Keratinocyte (primary cell): ENCODE measurements at regions not wholly inside any gene's neighbourhood (a gene's known extent, or its start where the extent isn't known, plus 50 kb on each side); places are given as distances from the start of the nearest gene placed in this dataset.

Experiments
- DNase-seq: peaks from one replicate; pipeline ENCODE4 v3.0.0-alpha.2; 2011; ENCODE audit warnings: low read depth, missing footprints, low spot score
- FAIRE-seq: peaks from 2 replicates; lab custom pipeline; 2011; peaks lifted over from hg19 to GRCh38; lab: Jason Lieb, UNC
- H2AFZ ChIP-seq: 2 replicates; pipeline ENCODE4 v1.6.0; 2012; ENCODE audit warnings: low read length, control low read depth, inconsistent platforms; ENCODE audit not compliant: control insufficient read depth
- H3K27ac ChIP-seq: 2 replicates; pipeline ENCODE4 v1.5.1; 2011; ENCODE audit warnings: low read length; ENCODE audit not compliant: control insufficient read depth, insufficient read depth
- H3K27me3 ChIP-seq: 3 replicates; pipeline ENCODE4 v1.6.0; 2011; ENCODE audit warnings: low read length; ENCODE audit not compliant: control insufficient read depth, insufficient read depth; ENCODE audit errors: extremely low read depth
- H3K36me3 ChIP-seq, 2 experiments: 2 replicates in 1 of 2; 3 replicates in 1 of 2; pipeline ENCODE4 v1.5.1; 2011; ENCODE audit warnings: low read length in 2 of 2, mild to moderate bottlenecking in 1 of 2; ENCODE audit not compliant: control insufficient read depth in 2 of 2, insufficient read depth in 2 of 2; ENCODE audit errors: extremely low read depth in 1 of 2
- H3K4me1 ChIP-seq: 3 replicates; pipeline ENCODE4 v1.5.1; 2011; ENCODE audit warnings: low read length; ENCODE audit not compliant: control insufficient read depth, insufficient read depth; ENCODE audit errors: extremely low read depth
- H3K4me2 ChIP-seq: 3 replicates; pipeline ENCODE4 v1.6.0; 2011; ENCODE audit warnings: low read depth, low read length; ENCODE audit not compliant: control insufficient read depth, insufficient read depth; ENCODE audit errors: extremely low read depth
- H3K4me3 ChIP-seq, 3 experiments: fragments of 200-600 bp in 1 of 3; sonication (generic) in 1 of 3; 2 replicates in 2 of 3; 3 replicates in 1 of 3; pipeline ENCODE4 v1.5.1; 2011 to 2016; ENCODE audit warnings: low read length in 3 of 3, mild to moderate bottlenecking in 3 of 3, control low read depth in 2 of 3, inconsistent platforms in 1 of 3, low read depth in 1 of 3, mixed read lengths in 1 of 3, mixed run types in 1 of 3, moderate library complexity in 1 of 3; ENCODE audit not compliant: control insufficient read depth in 2 of 3, insufficient read depth in 2 of 3; ENCODE audit errors: extremely low read depth in 1 of 3
- H3K79me2 ChIP-seq: 2 replicates; pipeline ENCODE4 v1.6.0; 2012; ENCODE audit warnings: low read length; ENCODE audit not compliant: control insufficient read depth, insufficient read depth
- H3K9ac ChIP-seq: 3 replicates; pipeline ENCODE4 v1.6.0; 2011; ENCODE audit warnings: low read length; ENCODE audit not compliant: control insufficient read depth, insufficient read depth; ENCODE audit errors: extremely low read depth
- H3K9me1 ChIP-seq: 3 replicates; pipeline ENCODE4 v1.6.0; 2011; ENCODE audit warnings: low read length; ENCODE audit not compliant: control insufficient read depth, insufficient read depth; ENCODE audit errors: extremely low read depth
- H3K9me3 ChIP-seq: 2 replicates; pipeline ENCODE4 v1.5.1; 2012; ENCODE audit warnings: low read depth, low read length; ENCODE audit not compliant: control insufficient read depth
- H4K20me1 ChIP-seq: 3 replicates; pipeline ENCODE4 v1.6.0; 2011; ENCODE audit warnings: low read length; ENCODE audit not compliant: control insufficient read depth, insufficient read depth; ENCODE audit errors: extremely low read depth
- EZH2 ChIP-seq: IDR thresholded peaks from one replicate; pipeline ENCODE4 v1.6.1; 2012; ENCODE audit warnings: inconsistent platforms, mild to moderate bottlenecking, low read length, moderate library complexity
- dilution Hi-C: fragments of 300-500 bp; cut with MboI; formaldehyde crosslinking; loops from one replicate; pipeline ENCODE4 v1.7.0; 2020; ENCODE audit warnings: low sequenced_read_pairs; ENCODE audit not compliant: extremely low pct_ligation_motif_present
- TF ChIP-seq, protein P1 (sequence below), 3 experiments: IDR thresholded peaks in 1 of 3; conservative IDR thresholded peaks in 1 of 3; optimal IDR thresholded peaks in 1 of 3; 2 replicates in 2 of 3; 3 replicates in 1 of 3; pipeline versions ENCODE3 to v1.5.1; 2011; ENCODE audit warnings: low read length in 3 of 3, mild to moderate bottlenecking in 3 of 3, moderate library complexity in 2 of 3, control low read depth in 1 of 3, inconsistent platforms in 1 of 3; ENCODE audit not compliant: insufficient read depth in 2 of 3; ENCODE audit errors: extremely low read depth in 1 of 3

- TF ChIP-seq EZH2 = no peak
- TF ChIP-seq, protein P1, sequence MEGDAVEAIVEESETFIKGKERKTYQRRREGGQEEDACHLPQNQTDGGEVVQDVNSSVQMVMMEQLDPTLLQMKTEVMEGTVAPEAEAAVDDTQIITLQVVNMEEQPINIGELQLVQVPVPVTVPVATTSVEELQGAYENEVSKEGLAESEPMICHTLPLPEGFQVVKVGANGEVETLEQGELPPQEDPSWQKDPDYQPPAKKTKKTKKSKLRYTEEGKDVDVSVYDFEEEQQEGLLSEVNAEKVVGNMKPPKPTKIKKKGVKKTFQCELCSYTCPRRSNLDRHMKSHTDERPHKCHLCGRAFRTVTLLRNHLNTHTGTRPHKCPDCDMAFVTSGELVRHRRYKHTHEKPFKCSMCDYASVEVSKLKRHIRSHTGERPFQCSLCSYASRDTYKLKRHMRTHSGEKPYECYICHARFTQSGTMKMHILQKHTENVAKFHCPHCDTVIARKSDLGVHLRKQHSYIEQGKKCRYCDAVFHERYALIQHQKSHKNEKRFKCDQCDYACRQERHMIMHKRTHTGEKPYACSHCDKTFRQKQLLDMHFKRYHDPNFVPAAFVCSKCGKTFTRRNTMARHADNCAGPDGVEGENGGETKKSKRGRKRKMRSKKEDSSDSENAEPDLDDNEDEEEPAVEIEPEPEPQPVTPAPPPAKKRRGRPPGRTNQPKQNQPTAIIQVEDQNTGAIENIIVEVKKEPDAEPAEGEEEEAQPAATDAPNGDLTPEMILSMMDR (optimal IDR thresholded peaks at IDR 0.05 in 1 of 3, IDR thresholded peaks at IDR 0.05 in 1 of 3, conservative IDR thresholded peaks at IDR 0.05 in 1 of 3; ENCODE audit: extremely low read depth in 1 of 3, insufficient read depth in 2 of 3, low read length in 3 of 3) = no peak
These were observed 115.6 kb upstream of the IGSF21 start for GRCh38 chr1:17991996-17992395.

GRCh38 chr1:17992800-17993199 lies 114.8 kb upstream of the IGSF21 start:
- Histone ChIP-seq H3K9me1 (no peaks in the 10 kb centered on the region), H3K4me3 (no peak overlapping the region), H4K20me1 (no peaks in the 10 kb centered on the region), H3K27me3 (no peaks in the 10 kb centered on the region), H3K27ac (no peak overlapping the region), H3K9ac (no peak overlapping the region), H3K4me2 (no peak overlapping the region), H2AFZ (no peak overlapping the region), H3K36me3 (no peaks in the 10 kb centered on the region), H3K9me3 (no peaks in the 10 kb centered on the region), H3K4me1 (no peaks in the 10 kb centered on the region), H3K79me2 (no peaks in the 10 kb centered on the region)
- dilution Hi-C loops = no loop called here
- FAIRE-seq (no peak), DNase-seq (no peak)
- TF ChIP-seq, protein P1 (optimal IDR thresholded peaks at IDR 0.05 in 1 of 3, IDR thresholded peaks at IDR 0.05 in 1 of 3, conservative IDR thresholded peaks at IDR 0.05 in 1 of 3; ENCODE audit: extremely low read depth in 1 of 3, insufficient read depth in 2 of 3, low read length in 3 of 3) = no peak
- TF ChIP-seq EZH2 = no peak

More at GRCh38 chr1:17991996-17992395, 115.6 kb upstream of the IGSF21 start:
- no peak overlapping the region for H2AFZ ChIP-seq
- DNase-seq = no peak
- no peaks in the 10 kb centered on the region for H3K79me2 ChIP-seq
- H3K4me1 ChIP-seq = no peaks in the 10 kb centered on the region
- H3K4me3 ChIP-seq = no peak overlapping the region
- H3K27ac ChIP-seq = no peak overlapping the region
- no peak overlapping the region for H3K4me2 ChIP-seq
- dilution Hi-C loops = no loop called here
- no peaks in the 10 kb centered on the region for H4K20me1 ChIP-seq
- no peaks in the 10 kb centered on the region for H3K36me3 ChIP-seq
- H3K27me3 ChIP-seq = no peaks in the 10 kb centered on the region
- H3K9me3 ChIP-seq = no peaks in the 10 kb centered on the region
- no peaks in the 10 kb centered on the region for H3K9me1 ChIP-seq
- no peak for FAIRE-seq
- no peak overlapping the region for H3K9ac ChIP-seq
